HAP-1 (cell line): ENCODE measurements at regions not wholly inside any gene's neighbourhood (a gene's known extent, or its start where the extent isn't known, plus 50 kb on each side); places are given as distances from the start of the nearest gene placed in this dataset.
A peak's percentile ranks its signal among the peaks of the same experiment; 100 is the strongest.

Source experiments
- DNase-seq, 2 experiments: peaks; one replicate each; pipeline ENCODE4 v3.0.0-alpha.2; 2016 to 2020; ENCODE audit warnings: low spot score in 2 of 2
- H3K27me3 ChIP-seq: fragments of 250-450 bp; sonication (Bioruptor Pico); 2 replicates; pipeline ENCODE4 v1.5.1; 2020; ENCODE audit warnings: low read depth, mild to moderate bottlenecking, moderate library complexity
- H3K36me3 ChIP-seq: fragments of 250-450 bp; sonication (Bioruptor Pico); replicated peaks from 2 replicates; pipeline ENCODE4 v1.5.1; 2020; ENCODE audit warnings: mild to moderate bottlenecking
- H3K4me1 ChIP-seq: fragments of 250-450 bp; sonication (Bioruptor Pico); 2 replicates; pipeline ENCODE4 v1.5.1; 2020; ENCODE audit warnings: mild to moderate bottlenecking
- H3K4me3 ChIP-seq: fragments of 250-450 bp; sonication (Bioruptor Pico); 2 replicates; pipeline ENCODE4 v1.5.1; 2020; ENCODE audit warnings: mild to moderate bottlenecking, moderate library complexity
- H3K9me3 ChIP-seq: fragments of 250-450 bp; sonication (Bioruptor Pico); 2 replicates; pipeline ENCODE4 v1.5.1; 2020; ENCODE audit warnings: mild to moderate bottlenecking, moderate library complexity
- in situ Hi-C: fragments of 300-500 bp; cut with MboI; formaldehyde crosslinking; loops from 3 replicates; pipeline ENCODE4 v1.14.3; 2020; ENCODE audit warnings: low sequenced_read_pairs, inconsistent platforms, mixed read lengths

DNA sequence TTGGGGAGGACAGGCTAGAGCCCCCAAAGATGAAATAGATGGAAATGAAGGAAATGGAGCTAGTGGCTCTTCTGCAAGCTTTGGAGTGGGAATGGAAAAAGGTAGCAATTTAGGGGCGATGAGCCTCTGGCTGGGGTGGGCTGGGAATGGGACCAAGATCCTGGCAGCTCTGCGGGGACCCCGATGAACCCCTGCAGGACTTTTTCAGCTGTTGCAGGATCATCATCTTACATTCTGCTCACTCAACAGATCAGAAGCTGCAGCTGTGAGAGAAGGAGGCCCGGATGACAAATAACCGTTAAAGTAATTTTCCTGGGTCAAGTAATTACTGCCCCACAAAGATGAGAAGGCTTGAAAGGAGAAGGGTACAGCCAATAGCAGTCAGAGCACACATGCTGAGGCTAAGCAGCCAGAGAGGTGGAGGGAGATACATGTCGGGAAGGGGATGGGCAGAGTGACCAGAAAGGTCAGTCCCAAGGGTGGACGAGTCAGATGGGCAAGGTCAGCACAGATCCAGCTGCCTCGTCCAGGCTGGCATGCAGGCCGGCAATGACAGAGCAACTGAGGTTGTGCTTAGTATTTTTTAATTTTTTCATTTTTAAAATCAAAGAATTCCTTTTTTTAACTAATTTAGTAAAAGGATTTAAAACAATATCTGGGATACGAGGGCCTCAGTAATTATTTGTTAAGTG lies 245.0 kb upstream of the RAB6C start:
- in situ Hi-C loops: no loop called here
- H3K9me3 ChIP-seq: no peaks in the 10 kb centered on the region
- no peaks in the 10 kb centered on the region for H3K4me1 ChIP-seq
- H3K36me3 ChIP-seq: no peaks in the 10 kb centered on the region
- H3K4me3 ChIP-seq: no peak overlapping the region
- DNase-seq: no peak
- no peaks in the 10 kb centered on the region for H3K27me3 ChIP-seq

DNA sequence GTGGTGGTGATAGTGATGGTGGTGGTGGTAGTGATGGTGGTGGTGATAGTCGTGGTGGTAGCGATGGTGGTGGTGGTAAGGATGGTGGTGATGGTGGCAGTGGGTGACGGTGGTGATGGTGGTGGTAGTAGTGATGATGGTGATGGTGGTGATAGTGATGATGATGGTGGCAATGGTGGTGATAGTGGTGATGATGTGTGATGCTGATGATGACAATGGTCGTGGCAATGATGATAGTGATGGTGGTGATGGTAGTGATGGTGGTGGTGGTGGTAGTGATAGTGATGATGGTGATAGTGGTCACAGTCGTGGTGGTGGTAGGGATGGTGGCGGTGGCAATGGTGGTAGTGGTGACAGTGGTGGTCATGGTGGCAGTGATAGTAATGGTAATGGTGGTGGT lies 243.9 kb upstream of the RAB6C start:
- in situ Hi-C loops: no loop called here
- no peak for DNase-seq
- Histone ChIP-seq H3K36me3 (no peaks in the 10 kb centered on the region), H3K27me3 (no peaks in the 10 kb centered on the region), H3K9me3 (no peaks in the 10 kb centered on the region), H3K4me1 (no peaks in the 10 kb centered on the region), H3K4me3 (no peak overlapping the region)

DNA sequence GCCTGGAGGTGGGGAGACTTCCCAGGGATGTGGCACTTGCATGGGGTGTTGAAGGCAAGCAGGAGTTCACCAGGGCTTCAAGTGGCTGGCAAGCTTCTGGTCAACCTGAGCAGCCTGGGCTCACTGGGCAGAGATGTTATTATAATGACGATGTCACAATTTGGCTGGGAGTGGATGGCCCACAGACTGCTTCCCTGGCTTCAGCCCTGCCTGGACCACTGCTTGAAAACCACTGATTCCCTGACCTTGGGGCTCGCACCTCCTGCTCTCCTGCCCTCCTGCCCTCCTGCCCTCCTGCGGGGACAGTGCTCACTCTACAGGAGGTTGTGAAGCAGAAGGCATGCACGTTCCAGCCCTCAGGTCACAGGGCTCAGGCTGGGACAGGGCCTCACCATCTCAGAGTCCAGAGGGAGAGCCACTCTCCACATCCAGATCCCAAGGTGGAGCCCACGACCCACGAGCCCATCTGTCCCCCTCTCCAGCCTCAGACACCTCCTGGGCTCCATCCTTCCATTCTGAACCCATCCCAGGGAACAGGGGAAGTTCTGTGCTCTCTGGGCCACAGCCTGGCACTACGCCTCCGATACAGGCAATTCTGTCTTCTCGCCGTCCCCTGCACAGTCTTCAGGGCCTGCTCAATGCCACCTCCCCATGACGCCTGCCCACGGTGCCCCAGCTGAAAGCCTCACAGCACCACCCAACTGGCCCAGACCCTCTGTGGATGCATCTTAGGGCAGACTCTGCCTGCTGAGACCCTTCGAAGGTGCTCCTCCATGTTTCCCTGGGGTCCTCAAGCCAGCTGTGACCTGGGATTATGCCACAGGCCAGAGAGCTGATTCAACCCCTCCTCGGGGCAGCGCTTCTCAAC lies 241.6 kb upstream of the RAB6C start:
- in situ Hi-C loops: no loop called here
- no peaks in the 10 kb centered on the region for H3K4me1 ChIP-seq

DNA sequence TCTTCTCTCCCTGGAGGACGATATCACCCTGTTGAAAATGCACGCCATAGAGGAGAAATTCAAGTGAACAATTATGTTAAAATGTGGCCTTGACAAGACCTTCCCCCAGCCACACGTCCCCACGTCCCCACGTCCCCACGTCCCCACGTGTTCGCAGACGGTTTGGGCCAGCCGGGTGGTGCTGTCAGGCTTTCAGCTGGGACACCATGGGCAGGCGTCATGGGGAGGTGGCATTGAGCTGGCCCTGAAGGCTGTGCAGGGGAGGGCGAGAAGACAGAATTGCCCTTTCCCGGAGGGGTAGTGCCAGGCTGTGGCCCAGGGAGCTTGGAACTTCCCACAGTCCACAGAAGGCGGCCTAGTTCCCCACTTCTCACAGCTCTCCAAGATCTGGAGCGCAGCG lies 240.7 kb upstream of the RAB6C start:
- in situ Hi-C loops: no loop called here
- Histone ChIP-seq H3K27me3 (no peaks in the 10 kb centered on the region), H3K4me3 (no peak overlapping the region), H3K4me1 (no peaks in the 10 kb centered on the region), H3K9me3 (no peaks in the 10 kb centered on the region), H3K36me3 (no peaks in the 10 kb centered on the region)
- DNase-seq: no peak

More for the DNA sequence above, 241.6 kb upstream of the RAB6C start:
- no peaks in the 10 kb centered on the region for H3K27me3 ChIP-seq
- no peak overlapping the region for H3K4me3 ChIP-seq
- no peak for DNase-seq
- H3K9me3 ChIP-seq: no peaks in the 10 kb centered on the region
- H3K36me3 ChIP-seq: no peaks in the 10 kb centered on the region

- in situ Hi-C loops: no loop called here
- no peak for DNase-seq
- Histone ChIP-seq H3K27me3 (no peaks in the 10 kb centered on the region), H3K36me3 (no peaks in the 10 kb centered on the region), H3K4me1 (no peaks in the 10 kb centered on the region), H3K4me3 (no peak overlapping the region), H3K9me3 (no peaks in the 10 kb centered on the region)
Measured at GRCh38 chr2:129740504-129740903, 239.0 kb upstream of the RAB6C start.

GRCh38 chr2:129741165-129741564 lies 238.3 kb upstream of the RAB6C start:
- in situ Hi-C loops: no loop called here
- H3K4me3 ChIP-seq: no peak overlapping the region
- H3K36me3 ChIP-seq: no peaks in the 10 kb centered on the region
- H3K27me3 ChIP-seq: no peaks in the 10 kb centered on the region
- no peaks in the 10 kb centered on the region for H3K9me3 ChIP-seq
- no peak for DNase-seq
- no peaks in the 10 kb centered on the region for H3K4me1 ChIP-seq

DNA sequence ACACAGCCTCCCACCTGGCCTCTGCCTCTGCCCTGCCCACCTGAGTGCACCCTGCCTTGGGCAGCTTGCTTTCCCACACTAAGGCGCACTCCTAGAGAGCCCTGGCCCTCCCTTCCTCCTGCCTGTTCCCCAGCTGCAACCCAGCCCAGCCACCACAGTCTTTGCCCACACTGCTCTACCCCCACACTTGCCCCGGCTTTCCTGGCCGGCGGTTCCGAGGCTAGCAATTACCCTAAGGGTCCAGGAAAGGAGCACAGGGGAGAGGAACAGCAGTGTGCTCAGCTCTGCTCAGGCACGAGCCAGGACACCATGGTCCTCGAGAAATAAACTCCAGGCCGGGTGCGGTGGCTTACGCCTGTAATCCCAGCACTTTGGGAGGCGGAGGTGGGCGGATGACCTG lies 237.8 kb upstream of the RAB6C start:
- no peaks in the 10 kb centered on the region for H3K27me3 ChIP-seq
- no peak for DNase-seq
- in situ Hi-C loops: no loop called here
- no peaks in the 10 kb centered on the region for H3K4me1 ChIP-seq
- H3K4me3 ChIP-seq: no peak overlapping the region
- H3K9me3 ChIP-seq: no peaks in the 10 kb centered on the region
- H3K36me3 ChIP-seq: no peaks in the 10 kb centered on the region

GRCh38 chr2:129742415-129743180 lies 236.9 kb upstream of the RAB6C start:
- in situ Hi-C loops: no loop called here
- H3K27me3 ChIP-seq: no peaks in the 10 kb centered on the region
- DNase-seq: peak; percentile 25 to 39
- no peaks in the 10 kb centered on the region for H3K36me3 ChIP-seq
- H3K4me3 ChIP-seq: no peak overlapping the region
- no peaks in the 10 kb centered on the region for H3K9me3 ChIP-seq
- H3K4me1 ChIP-seq: no peaks in the 10 kb centered on the region

DNA sequence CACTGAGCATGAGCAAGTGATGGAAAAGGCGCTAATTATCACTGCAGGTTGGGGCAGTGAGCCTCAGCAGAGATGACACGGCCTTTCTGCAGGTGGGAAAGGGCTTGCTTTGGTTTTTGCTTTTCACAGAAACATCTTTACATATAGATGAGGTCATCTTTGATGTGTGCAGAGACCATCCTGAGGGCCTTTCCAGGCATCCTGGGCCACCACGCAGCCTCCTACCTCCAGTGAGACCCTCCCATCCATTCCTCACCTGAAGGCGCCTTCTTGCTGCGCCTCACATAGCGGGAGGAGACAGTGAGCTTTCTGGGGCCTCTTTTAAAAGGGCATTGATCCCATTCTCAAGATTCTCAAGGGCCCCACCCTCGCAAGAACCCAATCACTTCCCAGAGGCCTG lies 235.3 kb upstream of the RAB6C start:
- H3K27me3 ChIP-seq: no peaks in the 10 kb centered on the region
- in situ Hi-C loops: no loop called here
- H3K4me3 ChIP-seq: no peak overlapping the region
- no peaks in the 10 kb centered on the region for H3K36me3 ChIP-seq
- H3K4me1 ChIP-seq: no peaks in the 10 kb centered on the region
- no peak for DNase-seq
- no peaks in the 10 kb centered on the region for H3K9me3 ChIP-seq

- H3K27me3 ChIP-seq: no peaks in the 10 kb centered on the region
- H3K36me3 ChIP-seq: no peaks in the 10 kb centered on the region
- DNase-seq: no peak
- no peaks in the 10 kb centered on the region for H3K4me1 ChIP-seq
- in situ Hi-C loops: no loop called here
- H3K4me3 ChIP-seq: no peak overlapping the region
- H3K9me3 ChIP-seq: no peaks in the 10 kb centered on the region
Measured at GRCh38 chr2:129744649-129745048, 234.8 kb upstream of the RAB6C start.

GRCh38 chr2:129747500-129748125 lies 231.9 kb upstream of the RAB6C start:
- H3K27me3 ChIP-seq: no peaks in the 10 kb centered on the region
- in situ Hi-C loops: no loop called here
- no peaks in the 10 kb centered on the region for H3K36me3 ChIP-seq
- H3K9me3 ChIP-seq: no peaks in the 10 kb centered on the region
- H3K4me3 ChIP-seq: no peak overlapping the region
- no peaks in the 10 kb centered on the region for H3K4me1 ChIP-seq
- DNase-seq: no peak

- DNase-seq: no peak
- H3K9me3 ChIP-seq: no peaks in the 10 kb centered on the region
- in situ Hi-C loops: no loop called here
Measured at GRCh38 chr2:129748250-129748649, 231.2 kb upstream of the RAB6C start.

GRCh38 chr2:129748653-129749052 lies 230.8 kb upstream of the RAB6C start:
- no peaks in the 10 kb centered on the region for H3K9me3 ChIP-seq
- no peak overlapping the region for H3K4me3 ChIP-seq
- H3K4me1 ChIP-seq: no peaks in the 10 kb centered on the region
- in situ Hi-C loops: no loop called here
- peak in 1 of 2 experiments; percentile 12 for DNase-seq
- H3K36me3 ChIP-seq: no peaks in the 10 kb centered on the region
- no peaks in the 10 kb centered on the region for H3K27me3 ChIP-seq

More at GRCh38 chr2:129748250-129748649, 231.2 kb upstream of the RAB6C start:
- Histone ChIP-seq H3K4me3 (no peak overlapping the region), H3K27me3 (no peaks in the 10 kb centered on the region), H3K36me3 (no peaks in the 10 kb centered on the region), H3K4me1 (no peaks in the 10 kb centered on the region)
